NCI-H1436 (cell line): ENCODE measurements at regions not wholly inside any gene's neighbourhood (a gene's known extent, or its start where the extent isn't known, plus 50 kb on each side); places are given as distances from the start of the nearest gene placed in this dataset.
A peak's percentile ranks its signal among the peaks of the same experiment; 100 is the strongest.
"Not testable (repeated sequence)": the region's sequence is repeated elsewhere in the genome, so short reads cannot be mapped to it uniquely, and the experiment has no call there.

ENCODE experiments used
- DNase-seq: peaks from one replicate; lab custom pipeline; 2025; lab: John Stamatoyannopoulos, UW

DNA sequence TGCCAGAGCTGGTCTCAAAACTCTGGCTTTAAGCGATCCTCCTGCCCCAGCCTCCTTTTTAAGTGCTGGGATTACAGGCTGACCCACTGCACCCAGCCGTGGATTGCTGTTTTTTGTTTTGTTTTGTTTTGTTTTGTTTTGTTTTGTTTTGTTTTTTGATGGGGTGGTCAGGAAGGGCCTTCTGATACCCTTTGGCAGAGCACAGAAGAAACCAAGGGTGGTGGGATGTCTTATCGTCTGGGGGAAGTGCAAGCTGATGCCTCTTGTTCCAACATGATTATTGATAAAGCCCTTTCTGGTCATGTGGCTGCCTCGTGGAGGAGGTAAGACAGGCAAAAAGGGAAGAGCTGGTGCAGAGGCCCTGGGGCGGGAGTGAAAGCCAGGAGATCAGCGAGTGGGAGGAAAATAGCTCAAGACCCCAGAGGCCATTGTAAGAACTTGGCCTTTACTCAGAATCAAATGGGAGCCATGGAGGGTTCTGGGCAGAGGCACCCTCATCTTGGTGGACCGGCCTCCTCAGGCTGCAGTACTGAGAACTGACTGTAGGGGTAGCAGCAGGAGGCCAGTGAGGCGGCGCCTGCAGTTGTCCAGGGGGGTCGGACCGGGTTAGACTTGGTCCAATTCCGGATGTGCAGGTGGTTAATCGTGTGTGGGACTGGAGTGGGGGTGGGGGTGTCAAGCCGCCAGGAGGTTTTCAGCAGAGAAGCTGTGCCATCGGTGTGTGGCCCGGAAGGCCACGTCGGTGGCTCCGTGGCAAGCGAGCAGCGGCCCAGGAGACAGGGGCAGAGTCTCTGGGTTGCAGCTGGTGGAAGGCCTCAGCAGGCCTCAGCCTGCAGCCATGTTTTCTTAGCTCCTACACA, 84.4 kb upstream of the GSE1 start:
- DNase-seq = no peak

DNA sequence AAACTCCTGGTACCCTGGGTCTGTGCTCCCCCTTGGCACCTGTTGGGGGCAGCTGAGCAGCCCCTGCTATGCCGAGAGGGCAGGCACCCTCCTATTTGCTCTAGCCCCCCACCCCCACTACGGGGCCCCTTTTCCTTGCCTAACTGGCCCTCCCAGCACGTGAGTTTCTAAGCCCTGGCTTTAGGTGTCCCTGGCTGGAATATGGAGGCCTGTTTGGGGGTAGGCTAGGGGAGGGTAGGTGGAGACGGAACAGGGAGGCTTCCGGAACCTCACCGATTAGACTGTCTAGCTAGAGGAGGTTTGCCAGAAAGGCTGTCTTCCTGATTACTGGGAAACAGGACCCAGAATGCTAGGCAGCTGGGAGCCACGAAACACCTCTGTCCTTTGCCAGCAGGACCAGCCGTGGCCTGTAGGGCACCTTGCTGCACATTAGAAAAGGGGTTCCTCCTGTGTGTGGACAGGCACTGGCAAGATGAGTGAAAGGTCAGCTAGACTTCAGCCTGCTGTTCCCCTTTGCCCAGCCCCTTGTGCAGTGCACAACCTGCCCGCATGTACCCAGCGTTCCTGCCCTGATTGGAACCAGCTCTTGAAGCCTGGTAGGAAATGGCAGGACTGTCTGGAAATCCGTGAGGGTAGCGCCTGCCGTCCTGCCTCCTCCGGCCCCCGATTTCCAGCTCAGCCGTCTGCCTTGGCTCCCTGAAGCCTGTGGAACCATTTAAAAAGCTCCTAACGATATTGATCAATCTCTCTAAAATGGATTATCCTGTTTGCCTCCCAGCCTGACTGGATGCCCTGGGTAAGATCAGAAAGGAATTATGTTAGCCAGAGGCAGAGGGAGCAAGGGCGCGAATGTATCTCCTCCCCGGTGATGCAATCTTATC, 83.4 kb upstream of the GSE1 start:
- DNase-seq = no peak

DNA sequence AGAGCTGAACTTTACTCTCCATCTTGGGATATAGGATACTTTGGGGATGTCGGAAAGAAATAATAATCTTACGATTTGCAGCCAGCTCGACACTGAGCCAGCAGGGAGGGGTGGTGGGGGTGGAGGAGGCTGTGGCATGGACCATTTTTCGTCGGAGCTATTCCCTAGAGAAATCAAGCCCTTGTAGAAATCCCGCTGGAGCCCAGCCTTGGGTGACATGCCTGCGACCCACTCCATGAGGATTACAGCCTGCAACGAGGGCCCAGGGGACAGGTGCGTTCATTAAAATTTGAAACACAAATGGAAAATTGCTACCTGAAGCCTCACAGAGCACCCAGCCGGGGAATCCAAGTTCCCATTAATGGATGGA, 82.8 kb upstream of the GSE1 start:
- peak; percentile 24 for DNase-seq

DNA sequence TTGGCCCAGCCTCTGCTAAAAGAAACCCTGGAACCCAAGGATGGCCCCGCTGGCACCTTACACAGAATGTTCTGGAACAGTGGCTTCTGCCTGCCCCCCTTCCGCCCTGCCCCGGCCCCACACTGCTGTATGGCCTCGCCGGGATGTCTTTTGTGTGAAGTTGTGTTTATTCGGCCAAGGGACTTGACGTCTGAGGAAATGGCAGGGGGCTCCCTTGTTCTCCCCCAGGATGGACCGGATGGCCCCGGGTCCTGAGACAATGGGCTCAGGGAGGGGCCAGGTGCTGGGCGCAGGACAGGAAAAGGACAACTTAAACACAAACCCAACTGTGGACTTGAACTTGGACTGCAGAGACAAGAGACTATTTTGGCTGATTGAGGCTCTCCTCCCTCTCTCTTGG, 81.6 kb upstream of the GSE1 start:
- DNase-seq = no peak

DNA sequence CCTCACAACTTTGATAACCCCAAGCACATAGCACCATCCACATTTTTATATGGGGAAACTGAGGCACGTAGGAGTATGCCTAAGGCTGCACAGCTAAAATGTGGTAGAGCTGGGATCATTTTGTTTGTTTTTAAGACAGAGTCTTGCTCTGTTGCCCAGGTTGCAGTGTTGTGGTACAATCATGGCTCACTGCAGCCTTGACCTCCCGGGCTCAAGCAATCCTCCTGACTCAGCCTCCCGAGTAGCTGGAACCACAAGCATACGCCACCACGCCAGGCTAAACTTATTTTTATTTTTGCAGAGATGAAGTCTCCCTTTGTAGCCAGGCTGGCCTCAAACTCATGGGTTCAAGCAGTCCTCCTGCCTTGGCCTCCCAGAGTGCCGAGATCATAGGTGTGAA, 81.0 kb upstream of the GSE1 start:
- no peak for DNase-seq

DNA sequence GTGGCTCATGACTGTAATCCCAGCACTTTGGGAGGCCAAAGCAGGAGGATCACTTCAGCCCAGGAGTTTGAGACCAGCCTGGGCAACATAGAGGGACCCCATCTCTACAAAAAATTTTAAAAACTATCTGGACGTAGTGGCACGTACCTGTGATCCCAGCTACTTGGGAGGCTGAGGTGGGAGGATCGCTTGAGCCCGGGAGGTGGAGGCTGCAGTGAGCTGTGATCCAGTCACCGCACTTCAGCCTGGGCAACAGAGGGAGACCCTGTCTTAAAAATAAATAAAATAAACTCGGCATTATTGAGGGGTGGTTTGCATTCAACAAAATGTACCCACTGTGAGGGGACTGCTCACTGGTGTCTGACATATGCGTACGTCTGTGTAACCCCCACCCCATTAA, 79.5 kb upstream of the GSE1 start:
- DNase-seq = not testable (repeated sequence)

DNA sequence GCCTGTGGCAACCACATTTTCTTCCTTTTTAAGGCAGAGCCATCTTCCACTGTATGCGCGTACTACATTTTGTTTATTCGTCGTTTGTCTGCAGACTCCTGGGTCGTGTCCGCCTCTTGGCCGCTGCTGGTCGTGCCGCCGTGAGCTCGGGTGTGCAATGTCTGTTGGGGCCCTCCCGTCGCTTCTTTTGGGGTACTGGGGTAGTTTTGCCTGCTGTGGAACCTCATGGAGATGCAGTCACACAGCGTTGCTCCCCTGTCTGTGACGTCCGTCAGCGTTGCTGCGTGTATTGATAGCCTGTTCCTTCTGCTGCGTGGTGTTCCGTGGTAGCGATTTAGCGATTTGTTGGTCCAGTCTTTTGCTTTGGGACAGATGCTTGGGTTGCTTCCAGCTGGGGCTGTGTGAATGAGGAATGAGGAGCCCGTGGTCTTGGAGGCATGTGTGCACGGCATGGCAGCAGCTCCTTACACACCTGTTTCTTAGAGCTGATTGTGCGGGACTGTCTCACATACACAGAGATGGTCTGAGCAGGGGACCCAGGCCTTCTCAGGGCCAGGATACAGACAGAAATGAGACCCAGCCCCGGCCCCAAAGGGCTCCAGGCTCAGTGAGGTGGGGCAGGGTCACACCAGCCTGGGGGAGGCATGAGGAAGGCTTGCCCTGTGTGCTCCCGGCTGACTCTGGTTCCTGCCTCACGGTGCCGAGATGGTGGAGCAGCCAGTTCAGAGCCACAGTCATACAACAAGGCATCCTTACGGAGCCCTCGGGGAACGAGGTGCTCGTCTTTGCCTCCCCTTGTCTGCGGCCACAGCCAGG, 78.4 kb upstream of the GSE1 start:
- DNase-seq = no peak

DNA sequence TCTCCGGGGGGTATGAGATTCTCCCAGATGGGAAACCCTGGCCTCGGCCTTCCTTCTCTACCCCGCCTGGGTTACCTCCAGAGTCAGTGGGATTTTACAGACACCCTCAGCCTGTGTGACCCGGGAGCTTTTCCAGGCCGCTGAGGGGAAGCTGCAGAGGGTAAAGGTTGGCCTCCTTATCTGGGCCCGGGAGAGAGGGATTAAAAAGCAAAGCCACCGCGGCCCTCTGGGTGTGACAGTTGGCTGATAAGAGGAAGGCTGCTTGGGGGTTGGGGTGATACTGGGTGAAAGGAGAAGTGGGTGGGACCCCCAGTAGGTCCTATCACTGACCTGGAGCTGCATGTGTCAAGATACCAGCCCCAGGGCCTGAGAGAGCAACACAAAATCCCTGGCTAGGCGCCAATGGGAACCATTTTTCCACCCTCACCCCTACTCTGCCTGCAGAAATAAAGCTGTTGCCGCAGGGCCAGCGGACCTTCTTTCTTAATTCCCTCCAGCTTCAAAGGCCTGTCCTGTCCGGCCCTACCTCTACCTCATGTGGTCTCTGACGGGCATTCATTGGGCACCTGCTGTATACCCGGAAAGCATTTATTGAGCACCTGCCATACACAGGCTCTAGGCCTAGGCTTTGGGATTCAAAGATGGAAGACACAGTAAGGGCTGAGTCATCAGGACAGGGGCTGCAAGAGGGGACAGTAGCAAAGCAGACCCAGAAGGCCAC, 77.6 kb upstream of the GSE1 start:
- DNase-seq = no peak

DNA sequence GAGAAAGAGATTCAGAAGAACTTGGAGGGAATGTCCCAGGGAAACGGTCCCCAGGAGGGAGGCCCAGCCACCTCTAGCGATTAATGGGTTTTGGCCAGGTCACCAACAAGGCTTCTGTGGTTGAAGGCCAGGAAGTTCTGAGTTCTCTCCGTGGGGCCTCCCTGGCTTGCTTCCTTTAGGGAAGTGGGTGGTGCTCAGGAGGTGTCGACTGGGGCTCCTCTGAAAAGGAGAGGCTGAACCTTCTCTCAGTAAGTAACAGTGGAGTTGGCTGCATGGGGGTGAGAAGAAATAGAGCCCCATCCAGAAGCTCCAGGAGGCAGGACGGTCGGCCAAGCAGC, 77.1 kb upstream of the GSE1 start:
- no peak for DNase-seq

DNA sequence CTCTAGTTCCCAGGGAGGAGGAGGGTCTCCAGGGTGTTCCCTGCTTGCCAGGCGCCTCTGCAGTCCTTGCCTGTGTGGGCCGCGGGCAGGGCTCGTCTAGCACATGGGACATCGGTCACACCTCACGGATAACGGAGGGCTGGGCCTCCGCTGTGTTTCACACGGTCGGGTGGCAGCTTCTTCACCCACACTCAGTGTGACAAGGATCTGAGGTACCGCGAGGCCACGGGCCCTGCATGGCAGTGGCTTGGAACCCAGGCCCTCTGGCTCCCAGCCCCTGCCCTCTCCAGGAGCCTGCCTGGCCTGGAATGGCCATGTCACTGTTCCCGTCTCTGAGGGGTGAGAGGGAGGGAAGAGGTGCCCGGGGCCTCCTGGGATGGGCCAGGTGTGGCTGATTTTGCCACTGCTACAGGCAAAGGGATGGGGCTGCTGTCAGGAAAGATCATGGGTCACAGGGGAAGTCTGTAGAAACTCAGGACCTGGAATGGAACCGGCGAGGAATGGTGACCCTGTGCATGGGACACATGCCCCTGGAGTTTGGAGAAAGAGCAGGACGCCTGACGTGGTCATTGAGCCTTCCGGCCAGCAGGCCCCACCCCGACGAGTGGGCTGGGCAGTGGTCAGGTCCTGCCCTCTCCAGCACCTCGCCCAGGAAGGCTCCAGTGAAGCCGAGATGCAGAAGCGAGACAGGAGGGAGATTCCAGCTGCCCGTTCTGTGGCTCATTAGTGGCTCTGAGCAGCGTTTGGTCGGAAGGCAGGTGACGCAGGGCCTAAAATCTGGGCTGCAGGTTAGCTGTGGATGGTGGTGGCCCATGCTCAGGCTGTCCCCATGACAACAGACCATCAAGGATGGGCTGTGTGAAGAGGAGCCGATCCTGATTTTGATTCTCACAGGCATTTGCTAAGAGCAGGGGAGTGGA, 76.5 kb upstream of the GSE1 start:
- no peak for DNase-seq

DNA sequence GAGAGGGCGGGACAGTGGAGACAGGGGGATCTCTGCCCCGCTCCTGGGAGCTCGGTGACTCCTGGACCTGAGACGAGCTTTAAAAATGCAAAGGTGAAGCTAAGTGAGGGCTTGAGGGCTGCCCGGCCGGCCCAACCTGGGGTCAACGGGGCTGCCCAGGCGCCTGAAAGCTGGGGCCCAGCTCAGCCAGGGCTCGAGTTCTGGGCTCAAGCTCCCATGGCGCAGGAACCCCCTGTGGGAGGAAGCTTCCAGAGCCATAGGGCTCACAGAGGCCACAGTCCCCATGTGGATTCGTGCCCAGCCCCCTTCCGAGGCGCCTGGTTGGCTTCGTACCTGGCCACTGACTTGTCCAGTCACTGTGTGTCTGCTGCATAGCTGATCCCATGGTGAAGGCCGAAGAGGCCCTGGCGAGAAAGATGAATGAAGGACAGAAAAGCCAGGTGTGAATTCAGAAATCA, 75.8 kb upstream of the GSE1 start:
- DNase-seq = no peak

DNA sequence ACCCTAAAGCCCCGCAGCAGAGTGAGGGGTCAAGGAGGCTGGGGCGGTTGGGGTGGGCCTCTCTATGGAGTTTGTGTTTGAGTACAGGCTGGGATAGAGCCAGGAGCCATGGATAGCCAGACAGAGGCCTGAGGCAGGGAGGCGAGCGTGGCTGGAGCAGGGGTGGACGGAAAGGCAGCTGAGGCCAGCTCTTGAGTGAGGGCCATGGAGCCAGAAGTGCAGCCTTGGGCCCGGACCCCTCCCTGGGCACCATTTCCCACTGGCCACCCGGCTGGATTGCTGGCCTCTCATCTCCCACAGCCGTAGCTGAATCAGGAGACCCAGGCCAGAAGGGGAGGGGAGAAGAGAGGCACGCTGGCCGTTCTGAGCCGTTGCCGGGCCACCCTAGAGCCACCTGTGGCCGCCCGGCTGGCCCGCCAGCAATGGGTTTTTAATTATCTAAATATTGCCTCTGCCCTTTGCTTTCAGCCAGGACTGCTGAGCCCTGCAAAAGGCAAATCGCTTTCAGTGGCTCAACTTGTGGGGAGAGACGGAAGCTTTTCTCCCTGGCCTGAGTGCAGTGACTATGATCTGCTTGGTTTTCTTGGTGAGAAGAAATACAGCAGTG, 75.2 kb upstream of the GSE1 start:
- DNase-seq = no peak

DNA sequence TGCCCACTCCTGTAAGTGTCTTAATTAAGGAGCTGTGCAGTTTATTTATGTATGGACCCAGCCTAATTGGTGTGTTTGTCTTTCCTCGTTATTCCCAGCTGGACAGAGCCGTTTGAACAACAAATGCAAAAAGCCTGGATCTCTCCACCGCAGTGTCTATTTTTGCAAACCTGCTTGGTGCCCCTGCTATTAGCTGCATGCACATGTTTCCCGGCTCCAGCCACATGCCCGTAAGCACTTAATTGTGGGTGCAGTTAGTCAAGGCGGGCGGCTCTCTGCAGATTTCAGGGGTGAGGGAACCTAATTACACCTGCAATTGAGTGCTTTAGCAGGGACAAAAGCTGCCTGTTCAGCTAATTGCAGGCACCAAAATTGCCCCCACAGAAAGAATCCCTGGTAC, 74.0 kb upstream of the GSE1 start:
- DNase-seq = no peak

DNA sequence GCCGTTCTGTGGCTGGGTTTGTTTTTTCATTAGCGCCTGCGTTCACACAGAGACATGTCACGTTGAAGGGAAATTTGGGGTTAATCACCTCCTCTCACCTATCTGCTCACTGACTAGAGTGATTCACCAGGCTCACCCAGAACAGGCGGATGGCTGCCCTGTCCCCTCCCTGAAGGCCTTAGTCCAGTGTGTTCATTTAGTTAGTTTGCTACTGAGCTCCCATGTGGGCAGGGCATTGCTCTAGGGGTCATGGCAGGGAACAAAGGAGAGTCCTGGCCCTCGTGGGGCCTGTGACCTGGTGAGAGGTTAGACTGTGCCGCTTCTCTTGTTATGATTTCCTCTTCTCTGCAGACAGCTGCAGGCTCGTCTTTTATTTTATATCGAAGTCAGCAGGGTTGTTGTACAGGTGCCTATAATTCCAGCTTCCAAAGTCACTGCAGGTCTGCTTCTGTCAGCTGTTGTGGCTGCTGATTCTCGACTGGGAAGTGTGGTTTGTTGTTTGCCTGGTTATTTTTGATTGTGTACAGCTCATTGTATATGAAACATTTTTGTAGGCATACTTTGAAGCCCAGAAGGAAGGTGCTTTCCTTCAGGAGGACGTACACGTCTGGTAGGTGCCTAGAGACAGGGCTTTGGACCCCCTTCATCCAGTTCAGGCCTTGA, 73.4 kb upstream of the GSE1 start:
- no peak for DNase-seq

DNA sequence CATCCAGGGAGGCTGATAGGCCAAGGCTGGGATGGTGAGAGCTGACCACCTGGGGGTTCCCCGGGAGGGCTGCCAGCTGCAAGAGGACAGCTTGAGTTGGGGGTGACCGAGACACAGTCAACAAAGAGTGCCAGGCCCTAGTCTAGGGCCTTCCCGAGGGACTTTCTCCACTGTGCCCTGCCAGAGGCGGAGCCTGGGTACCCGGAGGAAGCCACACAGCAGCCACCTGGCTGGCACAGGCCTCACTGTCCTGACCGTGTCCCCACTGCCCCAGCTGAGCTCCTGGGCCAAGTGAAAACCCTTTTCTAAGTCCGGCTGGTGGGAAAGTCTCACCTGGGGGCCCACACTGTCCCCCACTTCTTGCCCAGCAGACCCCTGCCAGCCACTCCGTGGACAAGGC, 71.9 kb upstream of the GSE1 start:
- no peak for DNase-seq

DNA sequence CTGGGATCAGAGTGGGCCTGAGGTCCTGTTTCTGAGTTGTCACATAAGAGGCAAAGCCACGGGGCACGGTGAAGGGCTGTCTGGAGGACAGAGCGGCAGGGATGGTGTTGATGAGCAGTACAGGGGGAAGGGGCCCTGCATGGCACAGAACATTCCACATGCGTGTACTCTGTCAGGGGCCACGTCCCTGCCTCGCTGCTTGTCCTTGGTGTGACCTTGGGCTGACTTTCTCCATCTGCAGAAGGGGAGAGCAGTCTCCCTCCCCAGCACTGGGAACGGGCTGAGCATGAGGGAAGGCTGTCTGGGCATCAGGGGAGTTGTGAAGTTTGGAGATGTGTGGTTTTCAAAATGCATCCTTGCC, 71.5 kb upstream of the GSE1 start:
- DNase-seq = no peak

DNA sequence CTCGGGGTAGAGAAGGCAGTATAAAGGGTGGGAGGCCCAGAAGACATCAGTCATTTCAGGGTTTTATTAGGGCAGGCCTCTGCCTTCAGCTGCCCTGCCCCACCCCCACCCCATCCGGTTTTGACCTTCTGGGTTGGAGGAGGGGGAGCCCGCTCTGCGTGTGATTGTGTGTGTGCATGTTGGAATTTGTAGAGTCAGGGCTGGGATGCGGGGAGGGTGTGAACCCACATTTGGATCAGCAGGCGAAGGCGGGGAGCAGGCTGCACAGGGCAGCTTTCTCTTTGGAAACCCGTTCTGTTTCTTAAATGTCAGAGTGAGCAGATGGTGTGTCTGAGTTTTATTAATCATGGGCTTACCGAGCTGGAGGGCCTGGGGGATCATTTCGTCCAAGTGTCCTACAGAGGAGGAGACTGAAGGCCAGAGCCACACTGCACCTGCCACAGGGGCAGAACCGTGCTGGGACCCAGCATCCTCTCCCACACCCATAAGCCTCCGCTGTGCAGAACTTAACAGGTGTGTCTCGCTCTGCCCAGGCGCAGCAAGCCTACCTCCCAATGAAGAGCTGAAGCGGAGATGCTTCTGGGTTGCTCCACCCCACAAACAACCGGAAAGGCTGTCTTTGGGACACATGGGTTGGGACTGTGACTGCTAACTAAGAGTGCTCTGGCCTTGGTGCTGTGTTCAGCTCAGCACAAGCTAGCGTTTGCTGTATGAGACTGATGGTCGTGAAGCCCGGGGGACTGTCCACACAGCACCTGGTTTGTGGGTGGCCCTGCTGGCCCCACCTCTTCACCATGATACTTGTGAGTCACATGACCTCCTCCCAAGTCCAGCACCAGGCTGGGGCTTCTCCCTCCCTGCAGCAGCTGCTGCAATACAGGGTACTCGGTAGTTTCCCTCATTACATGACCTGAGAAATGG, 70.9 kb upstream of the GSE1 start:
- no peak for DNase-seq

DNA sequence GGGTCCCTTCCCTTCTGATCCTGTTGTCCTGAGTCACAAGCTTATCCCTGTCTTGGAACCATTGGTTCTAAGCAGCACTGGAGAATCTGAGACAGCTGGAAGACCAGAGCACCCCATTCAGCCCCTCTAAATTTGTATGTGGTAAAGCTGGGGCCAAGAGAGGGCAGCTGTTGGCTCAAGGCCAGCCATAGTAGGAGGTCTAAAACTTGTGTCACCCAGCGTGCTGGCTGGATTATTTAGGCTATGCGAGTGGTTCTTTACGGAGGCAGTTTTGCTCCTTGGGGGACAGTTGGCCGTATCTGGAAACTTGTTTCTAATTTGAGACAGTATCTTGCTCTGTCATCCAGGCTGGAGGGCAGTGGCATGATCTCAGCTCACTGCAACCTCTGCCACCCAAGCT, 69.6 kb upstream of the GSE1 start:
- DNase-seq = no peak

DNA sequence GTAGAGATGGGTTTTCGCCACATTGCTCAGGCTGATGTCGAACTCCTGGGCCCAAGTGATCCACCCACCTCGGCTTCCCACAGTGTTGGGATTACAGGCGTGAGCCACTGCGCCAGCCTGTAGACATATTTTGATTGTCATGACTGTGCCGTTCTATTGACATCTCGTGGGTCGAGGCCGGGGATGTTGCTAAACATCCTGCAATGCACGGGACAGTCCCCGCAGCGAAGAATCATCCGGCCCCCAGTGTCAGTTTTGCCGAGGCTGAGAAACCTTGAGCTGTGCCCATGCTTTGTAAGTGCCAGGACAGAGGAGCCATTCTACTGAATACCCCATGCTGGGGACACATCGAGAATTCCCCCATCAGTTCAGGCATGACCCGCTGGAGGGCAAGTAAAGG, 69.1 kb upstream of the GSE1 start:
- no peak for DNase-seq
